ENCODE measurements at regions not wholly inside any gene's neighbourhood (a gene's known extent, or its start where the extent isn't known, plus 50 kb on each side); places are given as distances from the start of the nearest gene placed in this dataset.

GRCh38 chr2:200138391-200139124 lies 167.9 kb upstream of the SPATS2L start:
- no peak for TF ChIP-seq CTCF (IDR thresholded peaks at IDR 0.05)
- TF ChIP-seq POLR2AphosphoS5 (IDR thresholded peaks at IDR 0.05), result no peak
- TF ChIP-seq POLR2A (IDR thresholded peaks at IDR 0.05), result no peak

Data from transverse colon (tissue), 4 donors.